ENCODE measurements at regions not wholly inside any gene's neighbourhood (a gene's known extent, or its start where the extent isn't known, plus 50 kb on each side); places are given as distances from the start of the nearest gene placed in this dataset.

DNA sequence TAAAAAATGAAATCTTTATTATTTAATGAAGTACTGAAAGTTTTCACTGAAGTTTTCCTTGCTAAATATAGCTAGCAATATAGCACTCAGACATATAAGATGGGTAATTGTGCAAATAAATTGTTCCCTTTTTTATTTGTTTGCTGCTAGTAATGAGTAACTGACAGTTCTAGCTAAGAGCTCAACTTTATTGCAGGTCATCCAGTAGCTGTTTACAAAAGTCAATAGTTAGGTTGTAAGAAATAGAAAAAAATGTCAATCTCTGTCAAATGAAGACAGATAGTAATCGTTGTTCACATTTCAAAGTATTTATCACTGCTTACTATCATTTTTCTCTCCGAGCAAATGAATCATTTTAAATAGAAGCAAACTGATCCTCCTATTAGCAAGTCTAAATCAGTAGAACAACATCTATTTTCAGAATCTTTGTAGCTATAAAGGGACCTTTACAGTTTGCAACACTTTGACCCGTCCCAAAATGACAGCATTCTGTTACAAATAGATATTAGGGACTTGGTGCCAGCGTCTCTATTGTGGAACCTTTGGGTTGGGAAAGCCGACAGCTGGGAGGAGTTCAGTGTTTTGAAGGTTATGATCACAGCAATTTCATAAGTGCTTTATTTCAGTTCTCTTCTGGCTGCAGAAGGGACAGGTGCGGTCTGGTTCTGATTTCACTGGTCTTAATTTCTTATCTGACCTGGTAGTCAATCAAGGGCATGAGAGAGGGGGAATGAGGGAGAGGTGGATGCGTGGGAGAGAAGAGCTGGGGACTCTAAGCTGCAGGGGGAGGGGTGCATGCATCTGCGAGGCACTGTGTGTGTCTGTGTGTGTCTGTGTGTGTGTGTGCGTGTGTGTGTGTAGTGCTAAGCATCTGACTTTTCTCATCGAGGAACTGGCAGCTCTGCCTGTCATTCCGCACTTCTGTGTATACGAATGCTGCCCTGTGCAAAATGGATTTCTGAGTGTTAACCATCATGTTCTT lies 227.9 kb upstream of the PITX2 start:
- TF ChIP-seq, protein P1, sequence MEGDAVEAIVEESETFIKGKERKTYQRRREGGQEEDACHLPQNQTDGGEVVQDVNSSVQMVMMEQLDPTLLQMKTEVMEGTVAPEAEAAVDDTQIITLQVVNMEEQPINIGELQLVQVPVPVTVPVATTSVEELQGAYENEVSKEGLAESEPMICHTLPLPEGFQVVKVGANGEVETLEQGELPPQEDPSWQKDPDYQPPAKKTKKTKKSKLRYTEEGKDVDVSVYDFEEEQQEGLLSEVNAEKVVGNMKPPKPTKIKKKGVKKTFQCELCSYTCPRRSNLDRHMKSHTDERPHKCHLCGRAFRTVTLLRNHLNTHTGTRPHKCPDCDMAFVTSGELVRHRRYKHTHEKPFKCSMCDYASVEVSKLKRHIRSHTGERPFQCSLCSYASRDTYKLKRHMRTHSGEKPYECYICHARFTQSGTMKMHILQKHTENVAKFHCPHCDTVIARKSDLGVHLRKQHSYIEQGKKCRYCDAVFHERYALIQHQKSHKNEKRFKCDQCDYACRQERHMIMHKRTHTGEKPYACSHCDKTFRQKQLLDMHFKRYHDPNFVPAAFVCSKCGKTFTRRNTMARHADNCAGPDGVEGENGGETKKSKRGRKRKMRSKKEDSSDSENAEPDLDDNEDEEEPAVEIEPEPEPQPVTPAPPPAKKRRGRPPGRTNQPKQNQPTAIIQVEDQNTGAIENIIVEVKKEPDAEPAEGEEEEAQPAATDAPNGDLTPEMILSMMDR (IDR thresholded peaks at IDR 0.05) = no peak
- no peak for TF ChIP-seq POLR2A (IDR thresholded peaks at IDR 0.05)
- TF ChIP-seq EP300 (IDR thresholded peaks at IDR 0.05) = no peak
- H3K4me3 ChIP-seq = no peak overlapping the region
- 13 to 17% (median 15%) methylated on average over 12 of the region's 12 CpGs for WGBS, 3 donors
- no peaks in the 10 kb centered on the region for H3K4me1 ChIP-seq (ENCODE audit: insufficient read depth)
- no peak overlapping the region for H3K27ac ChIP-seq
- no peaks in the 10 kb centered on the region for H3K36me3 ChIP-seq
- H3K27me3 ChIP-seq = no peaks in the 10 kb centered on the region
- H3K9me3 ChIP-seq = no peaks in the 10 kb centered on the region
- no peak for DNase-seq
- intact Hi-C loops (cut with DNase I) = no loop called here

DNA sequence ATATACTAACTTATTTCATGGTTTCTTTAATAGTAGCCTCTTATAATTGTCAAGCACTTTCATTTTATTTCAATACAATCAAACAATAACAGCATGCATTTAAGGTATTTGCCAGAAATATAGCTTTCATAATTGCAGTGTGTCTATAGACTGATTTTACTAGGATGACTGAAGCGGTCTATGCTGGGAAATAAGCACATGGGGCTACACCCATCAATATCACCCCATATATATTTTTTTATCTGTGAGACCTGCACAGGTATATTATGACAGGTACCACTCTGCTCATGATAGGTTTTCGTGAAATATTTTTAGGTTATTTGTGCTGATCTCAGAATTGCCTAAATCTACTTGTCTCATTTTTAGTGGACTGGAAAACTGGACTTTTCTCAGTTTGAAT lies 229.1 kb upstream of the PITX2 start:
- no peak overlapping the region for H3K27ac ChIP-seq
- no peak for DNase-seq
- H3K27me3 ChIP-seq = no peaks in the 10 kb centered on the region
- H3K36me3 ChIP-seq = no peaks in the 10 kb centered on the region
- no peak overlapping the region for H3K4me3 ChIP-seq
- H3K4me1 ChIP-seq (ENCODE audit: insufficient read depth) = no peaks in the 10 kb centered on the region
- no peak for TF ChIP-seq POLR2A (IDR thresholded peaks at IDR 0.05)
- TF ChIP-seq, protein P1 (IDR thresholded peaks at IDR 0.05) = no peak
- TF ChIP-seq EP300 (IDR thresholded peaks at IDR 0.05) = no peak
- H3K9me3 ChIP-seq = no peaks in the 10 kb centered on the region
- WGBS, 3 donors = 93 to 97% (median 96%) methylated on average over 2 of the region's 2 CpGs
- intact Hi-C loops (cut with DNase I) = no loop called here

DNA sequence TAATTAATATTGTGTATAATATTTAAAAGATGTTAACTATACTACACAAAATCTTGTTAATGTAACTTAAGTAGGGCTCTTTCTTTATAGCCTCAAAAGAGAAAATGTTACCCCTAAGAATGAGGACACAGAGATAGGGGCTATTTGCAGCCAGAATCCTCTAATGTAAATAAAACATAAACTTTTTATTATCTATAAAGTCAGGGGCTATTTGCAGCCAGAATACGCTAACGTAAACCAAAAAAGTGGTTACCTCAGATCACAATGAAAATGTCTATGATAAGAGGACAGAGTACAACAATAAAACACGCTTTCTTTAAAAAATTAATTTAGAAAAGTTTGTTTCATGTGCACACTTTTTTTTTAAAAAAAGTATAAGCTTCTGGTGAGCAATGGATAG lies 229.9 kb upstream of the PITX2 start:
- no peaks in the 10 kb centered on the region for H3K36me3 ChIP-seq
- no peak for DNase-seq
- H3K9me3 ChIP-seq = no peaks in the 10 kb centered on the region
- no peak overlapping the region for H3K27ac ChIP-seq
- intact Hi-C loops (cut with DNase I) = no loop called here
- TF ChIP-seq, protein P1 (IDR thresholded peaks at IDR 0.05) = no peak
- TF ChIP-seq POLR2A (IDR thresholded peaks at IDR 0.05) = no peak
- no peak for TF ChIP-seq EP300 (IDR thresholded peaks at IDR 0.05)
- H3K4me1 ChIP-seq (ENCODE audit: insufficient read depth) = no peaks in the 10 kb centered on the region
- H3K27me3 ChIP-seq = no peaks in the 10 kb centered on the region
- WGBS, 3 donors = 77 to 87% (median 78%) methylated on average over 3 of the region's 3 CpGs
- H3K4me3 ChIP-seq = no peak overlapping the region

DNA sequence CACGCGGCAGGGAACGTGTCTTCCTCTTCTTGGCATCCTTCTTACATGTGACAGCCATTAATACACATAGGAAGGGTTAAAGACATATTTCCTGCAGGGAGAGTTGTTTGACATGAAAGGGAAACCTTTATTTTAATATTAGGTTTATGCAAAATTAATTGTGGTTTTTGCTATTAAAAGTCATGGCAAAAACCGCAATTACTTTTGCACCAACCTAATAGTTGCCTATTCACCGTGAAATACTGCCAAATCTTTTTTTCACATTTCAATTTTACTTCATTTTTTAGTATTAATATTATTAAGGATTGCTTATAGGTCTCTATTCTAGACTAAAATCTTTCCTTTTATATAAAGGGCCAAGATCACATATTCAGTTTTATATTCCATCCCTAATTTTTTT lies 230.4 kb upstream of the PITX2 start:
- no peak for DNase-seq
- TF ChIP-seq POLR2A (IDR thresholded peaks at IDR 0.05) = no peak
- TF ChIP-seq EP300 (IDR thresholded peaks at IDR 0.05) = no peak
- TF ChIP-seq, protein P1 (IDR thresholded peaks at IDR 0.05) = no peak
- Histone ChIP-seq H3K4me3 (no peak overlapping the region), H3K27ac (no peak overlapping the region), H3K27me3 (no peaks in the 10 kb centered on the region), H3K36me3 (no peaks in the 10 kb centered on the region), H3K4me1 (ENCODE audit: insufficient read depth) (no peaks in the 10 kb centered on the region), H3K9me3 (no peaks in the 10 kb centered on the region)
- 86 to 91% (median 88%) methylated on average over 5 of the region's 5 CpGs for WGBS, 3 donors
- intact Hi-C loops (cut with DNase I) = no loop called here
